IPS DF 6.9 (cell line): ENCODE measurements at regions not wholly inside any gene's neighbourhood (a gene's known extent, or its start where the extent isn't known, plus 50 kb on each side); places are given as distances from the start of the nearest gene placed in this dataset.
"Not testable (repeated sequence)": the region's sequence is repeated elsewhere in the genome, so short reads cannot be mapped to it uniquely, and the experiment has no call there.

Experiments used
- DNase-seq: peaks from one replicate; pipeline ENCODE4 v3.0.0-alpha.2; 2013; ENCODE audit warnings: low read depth, low spot score
- H3K27ac ChIP-seq: one replicate; pipeline ENCODE4 v1.5.1; 2013; ENCODE audit warnings: low read length, control low read depth
- H3K27me3 ChIP-seq: 2 replicates; pipeline ENCODE4 v1.6.1; 2013; ENCODE audit warnings: mild to moderate bottlenecking, low read length; ENCODE audit not compliant: control insufficient read depth, insufficient read depth
- H3K36me3 ChIP-seq: 2 replicates; pipeline ENCODE4 v1.6.1; 2013; ENCODE audit warnings: low read length; ENCODE audit not compliant: control insufficient read depth, insufficient read depth
- H3K4me1 ChIP-seq: 2 replicates; pipeline ENCODE4 v1.6.1; 2013; ENCODE audit warnings: low read length; ENCODE audit not compliant: control insufficient read depth, insufficient read depth
- H3K4me3 ChIP-seq: 2 replicates; pipeline ENCODE4 v1.5.1; 2013; ENCODE audit warnings: mild to moderate bottlenecking, low read length
- H3K9me3 ChIP-seq: 2 replicates; pipeline ENCODE4 v1.6.1; 2013; ENCODE audit warnings: low read length, inconsistent platforms; ENCODE audit not compliant: control insufficient read depth, insufficient read depth
- WGBS: extraction: QIAGEN DNeasy Blood & Tissue Kit; methylation state at CpG from one replicate; pipeline ENCODE4 v1.1.7; 2013; ENCODE audit warnings: mixed read lengths, missing lambda C conversion rate; ENCODE audit not compliant: insufficient read length, insufficient coverage; 5-methylcytosine and 5-hydroxymethylcytosine counted together

- H3K36me3 ChIP-seq = no peaks in the 10 kb centered on the region
- no peak for DNase-seq
- no peaks in the 10 kb centered on the region for H3K9me3 ChIP-seq
- WGBS = no CpG with 5 or more reads among the region's 2 CpGs
- H3K27me3 ChIP-seq = no peaks in the 10 kb centered on the region
- no peak overlapping the region for H3K27ac ChIP-seq
- no peak overlapping the region for H3K4me3 ChIP-seq
- no peaks in the 10 kb centered on the region for H3K4me1 ChIP-seq
Observed at GRCh38 chr7:113610572-113610971, 308.2 kb downstream of the PPP1R3A start.

- DNase-seq = no peak
- H3K36me3 ChIP-seq = no peaks in the 10 kb centered on the region
- WGBS = no CpG with 5 or more reads among the region's 1 CpG
Observed at GRCh38 chr7:113608782-113609181, 310.0 kb downstream of the PPP1R3A start.

GRCh38 chr7:113606325-113606724, 312.5 kb downstream of the PPP1R3A start:
- Histone ChIP-seq H3K4me1 (no peaks in the 10 kb centered on the region), H3K27ac (no peak overlapping the region), H3K36me3 (no peaks in the 10 kb centered on the region), H3K27me3 (no peaks in the 10 kb centered on the region), H3K4me3 (no peak overlapping the region), H3K9me3 (no peaks in the 10 kb centered on the region)
- 100% methylated on average over 2 of the region's 3 CpGs for WGBS
- DNase-seq = no peak

More at GRCh38 chr7:113608782-113609181, 310.0 kb downstream of the PPP1R3A start:
- Histone ChIP-seq H3K27me3 (no peaks in the 10 kb centered on the region), H3K4me3 (no peak overlapping the region), H3K27ac (no peak overlapping the region), H3K9me3 (no peaks in the 10 kb centered on the region), H3K4me1 (no peaks in the 10 kb centered on the region)

- H3K4me1 ChIP-seq, H3K27ac ChIP-seq: not testable (repeated sequence)
Observed at GRCh38 chr7:113600428-113600827, 318.4 kb downstream of the PPP1R3A start.

GRCh38 chr7:113593455-113593854, 325.4 kb downstream of the PPP1R3A start:
- WGBS = no CpG with 5 or more reads among the region's 30 CpGs
- not testable (repeated sequence) for DNase-seq

More at GRCh38 chr7:113600428-113600827, 318.4 kb downstream of the PPP1R3A start:
- not testable (repeated sequence) for DNase-seq, H3K4me3 ChIP-seq, H3K36me3 ChIP-seq, H3K27me3 ChIP-seq, H3K9me3 ChIP-seq
- no CpG with 5 or more reads among the region's 2 CpGs for WGBS

GRCh38 chr7:113592924-113593323, 325.9 kb downstream of the PPP1R3A start:
- H3K27ac ChIP-seq, H3K4me3 ChIP-seq, H3K4me1 ChIP-seq, H3K9me3 ChIP-seq, DNase-seq, H3K27me3 ChIP-seq, H3K36me3 ChIP-seq: not testable (repeated sequence)
- WGBS = no CpG with 5 or more reads among the region's 8 CpGs

More at GRCh38 chr7:113593455-113593854, 325.4 kb downstream of the PPP1R3A start:
- H3K36me3 ChIP-seq, H3K27ac ChIP-seq, H3K9me3 ChIP-seq, H3K4me3 ChIP-seq, H3K4me1 ChIP-seq, H3K27me3 ChIP-seq: not testable (repeated sequence)

GRCh38 chr7:113582471-113582870, 336.3 kb downstream of the PPP1R3A start:
- no peaks in the 10 kb centered on the region for H3K4me1 ChIP-seq
- H3K36me3 ChIP-seq = no peaks in the 10 kb centered on the region
- H3K9me3 ChIP-seq = no peaks in the 10 kb centered on the region
- no peaks in the 10 kb centered on the region for H3K27me3 ChIP-seq
- no peak overlapping the region for H3K27ac ChIP-seq
- no peak overlapping the region for H3K4me3 ChIP-seq
- DNase-seq = no peak

- not testable (repeated sequence) for H3K27me3 ChIP-seq, H3K4me1 ChIP-seq, H3K4me3 ChIP-seq, H3K27ac ChIP-seq, DNase-seq, H3K36me3 ChIP-seq, H3K9me3 ChIP-seq
- WGBS = no CpG with 5 or more reads among the region's 8 CpGs
Observed at GRCh38 chr7:113563257-113563656, 355.6 kb downstream of the PPP1R3A start.

GRCh38 chr7:113562801-113563200, 356.0 kb downstream of the PPP1R3A start:
- H3K27me3 ChIP-seq = peaks cover 5% of the 10 kb centered on the region
- no CpG with 5 or more reads among the region's 1 CpG for WGBS
- H3K27ac ChIP-seq = no peak overlapping the region

GRCh38 chr7:113562242-113562641, 356.6 kb downstream of the PPP1R3A start:
- Histone ChIP-seq H3K4me3 (no peak overlapping the region), H3K36me3 (no peaks in the 10 kb centered on the region), H3K27me3 (peaks cover 5% of the 10 kb centered on the region), H3K27ac (no peak overlapping the region), H3K4me1 (no peaks in the 10 kb centered on the region), H3K9me3 (no peaks in the 10 kb centered on the region)
- DNase-seq = no peak

More at GRCh38 chr7:113562801-113563200, 356.0 kb downstream of the PPP1R3A start:
- no peak for DNase-seq
- Histone ChIP-seq H3K4me1 (no peaks in the 10 kb centered on the region), H3K36me3 (no peaks in the 10 kb centered on the region), H3K4me3 (no peak overlapping the region), H3K9me3 (no peaks in the 10 kb centered on the region)

GRCh38 chr7:113561446-113561845, 357.4 kb downstream of the PPP1R3A start:
- H3K27me3 ChIP-seq = peaks cover 5% of the 10 kb centered on the region

More at GRCh38 chr7:113561446-113561845, 357.4 kb downstream of the PPP1R3A start:
- no peak overlapping the region for H3K4me3 ChIP-seq
- H3K9me3 ChIP-seq = no peaks in the 10 kb centered on the region
- H3K4me1 ChIP-seq = no peaks in the 10 kb centered on the region
- no CpG with 5 or more reads among the region's 2 CpGs for WGBS
- no peak overlapping the region for H3K27ac ChIP-seq
- H3K36me3 ChIP-seq = no peaks in the 10 kb centered on the region
- DNase-seq = no peak
